Endothelial cell of hepatic sinusoid (primary cell): ENCODE measurements at regions not wholly inside any gene's neighbourhood (a gene's known extent, or its start where the extent isn't known, plus 50 kb on each side); places are given as distances from the start of the nearest gene placed in this dataset.

Source experiments
- in situ Hi-C: cut with HindIII; loops from 2 replicates; pipeline ENCODE4 v1.10.0; 2017; ENCODE audit warnings: low sequenced_read_pairs

GRCh38 chr12:126519833-126520232 is 1454.6 kb downstream of the AACS start:
- in situ Hi-C loops, result no loop called here

DNA sequence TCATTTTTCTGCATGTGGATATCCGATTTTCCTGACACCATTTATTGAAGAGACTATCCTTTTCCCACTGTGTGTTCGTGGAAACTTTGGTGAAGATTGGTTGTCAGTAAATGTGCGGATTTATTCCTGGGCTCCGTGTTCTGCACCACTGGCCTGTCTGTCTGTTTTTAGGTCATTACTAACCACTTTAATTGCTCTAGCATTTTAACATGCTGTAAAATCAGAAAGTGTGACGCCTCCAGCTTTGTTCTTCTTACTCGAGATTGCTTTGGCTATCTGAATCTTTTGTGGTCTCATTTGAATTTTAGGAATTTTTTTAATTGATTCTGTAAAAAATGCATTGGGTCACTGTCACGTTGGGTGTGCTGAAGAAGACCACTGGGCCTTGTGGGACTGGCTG is 1458.7 kb downstream of the AACS start:
- in situ Hi-C loops, result no loop called here

DNA sequence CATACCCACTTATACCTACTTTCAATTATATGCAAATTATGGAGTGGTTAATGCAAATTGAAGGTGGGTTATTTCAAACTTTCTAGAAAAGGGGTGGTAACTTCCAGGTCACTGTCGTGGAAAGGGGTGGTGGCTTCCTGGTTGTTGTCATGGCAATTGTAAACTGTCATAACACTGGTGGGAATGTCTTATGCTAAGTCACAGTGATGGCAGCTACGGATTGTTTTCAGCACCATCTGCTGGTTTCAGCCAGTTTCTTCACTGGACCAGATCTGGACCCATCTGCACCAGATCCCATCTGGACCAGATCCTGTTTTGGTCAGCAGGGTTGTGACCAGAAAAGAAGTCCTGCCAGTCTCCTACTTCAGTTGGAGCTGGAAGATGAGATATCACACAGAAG is 1469.3 kb downstream of the AACS start:
- in situ Hi-C loops, result no loop called here

DNA sequence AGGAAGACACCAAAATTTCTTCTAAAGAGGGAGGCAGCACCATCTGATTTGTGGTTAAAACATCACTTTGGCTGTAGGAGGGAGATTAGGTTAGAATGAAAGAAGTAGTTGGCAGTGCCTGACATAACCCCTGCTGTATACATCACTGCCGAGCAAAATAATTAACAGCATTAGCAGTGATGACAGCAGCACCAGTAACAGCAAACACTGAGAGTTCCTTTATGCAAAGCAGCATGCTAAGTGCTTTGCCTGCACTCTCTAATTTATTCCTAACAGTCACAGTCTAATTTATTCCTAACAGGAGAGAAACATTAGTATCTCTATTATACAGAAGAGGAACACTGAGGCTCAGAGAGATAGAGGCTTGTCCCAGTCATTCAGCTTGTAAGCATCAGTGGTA is 1469.7 kb downstream of the AACS start:
- in situ Hi-C loops, result no loop called here

DNA sequence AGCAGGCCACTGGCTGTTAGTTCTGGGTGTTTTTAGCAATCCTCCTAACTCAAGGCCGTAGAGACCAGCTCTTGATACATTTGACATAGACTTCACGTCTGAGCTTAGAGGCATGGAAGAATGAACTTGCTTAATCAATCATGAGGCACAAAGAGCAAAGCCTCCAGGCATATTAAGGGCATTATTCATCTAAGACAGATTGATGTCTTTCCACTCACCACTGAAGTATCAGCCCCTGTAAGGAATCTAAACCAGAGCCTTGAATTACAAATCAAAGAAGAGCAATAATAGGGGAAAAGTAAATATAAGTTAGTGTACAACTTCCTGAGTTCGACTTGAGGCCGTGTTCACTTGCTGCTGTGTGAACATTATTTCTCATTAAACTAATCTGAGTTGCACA is 1470.7 kb downstream of the AACS start:
- in situ Hi-C loops, result no loop called here

- in situ Hi-C loops, result no loop called here
These were observed 1472.8 kb downstream of the AACS start for GRCh38 chr12:126537961-126538530.

- in situ Hi-C loops, result no loop called here
These were observed 1473.7 kb downstream of the AACS start for GRCh38 chr12:126538888-126539287.

DNA sequence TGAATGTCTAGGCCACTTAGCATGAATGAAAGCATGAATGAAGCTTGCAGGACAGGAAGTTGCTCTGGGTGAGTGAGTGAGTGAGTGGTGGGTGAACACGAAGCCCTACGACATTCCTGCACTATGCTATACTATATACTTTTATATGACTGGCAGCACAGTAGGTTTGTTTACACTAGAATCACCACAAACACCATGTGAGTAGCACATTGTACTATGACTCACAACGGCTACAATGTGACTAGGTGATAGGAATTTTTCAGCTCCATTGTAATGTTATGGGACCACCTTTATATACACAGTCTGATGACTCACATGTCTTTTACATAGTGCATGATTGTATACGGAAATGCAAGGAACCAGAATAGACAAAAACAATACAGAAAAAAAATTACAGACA is 1480.2 kb downstream of the AACS start:
- in situ Hi-C loops, result no loop called here

DNA sequence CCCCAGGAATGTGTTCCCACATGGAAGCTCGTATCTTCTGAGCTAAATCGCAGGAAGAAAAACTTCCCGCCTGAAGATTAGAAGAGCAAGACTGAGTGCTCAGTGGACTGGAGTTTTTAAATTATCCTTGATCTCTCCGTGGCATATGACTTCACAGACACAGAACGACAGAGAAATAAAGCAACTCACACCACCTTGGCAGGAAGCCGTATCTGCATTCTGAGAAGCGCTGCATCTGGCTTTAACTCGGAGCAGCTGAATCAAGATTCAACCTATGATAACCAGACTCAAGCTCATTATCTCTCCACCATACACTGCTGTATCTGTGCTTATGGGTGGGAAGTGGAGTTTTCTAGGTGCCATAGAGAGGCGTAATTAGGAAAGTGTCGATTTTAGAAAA is 1482.7 kb downstream of the AACS start:
- in situ Hi-C loops, result no loop called here

- in situ Hi-C loops, result no loop called here
These were observed 1486.6 kb downstream of the AACS start for GRCh38 chr12:126551869-126552268.

- in situ Hi-C loops, result no loop called here
These were observed 1489.4 kb downstream of the AACS start for GRCh38 chr12:126554625-126555024.

DNA sequence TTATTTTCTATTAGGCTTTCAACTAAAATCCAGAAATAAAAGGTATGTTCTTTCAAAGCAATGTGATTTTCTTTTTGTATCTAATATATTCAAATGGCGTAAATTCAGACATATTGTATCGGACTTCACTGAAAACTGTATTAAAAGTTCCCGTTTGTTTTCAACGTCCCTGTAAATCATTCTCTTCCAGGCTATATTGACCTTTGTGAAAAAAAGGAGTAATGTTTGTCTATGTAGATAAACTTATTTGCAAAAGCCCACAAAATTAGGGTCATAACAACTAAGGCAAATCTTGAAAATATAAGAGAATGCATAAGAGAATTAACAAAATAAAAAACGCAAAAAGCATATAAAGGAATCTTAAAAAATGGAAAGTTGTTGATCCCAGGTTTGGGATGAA is 1492.4 kb downstream of the AACS start:
- in situ Hi-C loops, result no loop called here

- in situ Hi-C loops, result no loop called here
These were observed 1493.0 kb downstream of the AACS start for GRCh38 chr12:126558219-126558618.

GRCh38 chr12:126558810-126559209 is 1493.6 kb downstream of the AACS start:
- in situ Hi-C loops, result no loop called here

DNA sequence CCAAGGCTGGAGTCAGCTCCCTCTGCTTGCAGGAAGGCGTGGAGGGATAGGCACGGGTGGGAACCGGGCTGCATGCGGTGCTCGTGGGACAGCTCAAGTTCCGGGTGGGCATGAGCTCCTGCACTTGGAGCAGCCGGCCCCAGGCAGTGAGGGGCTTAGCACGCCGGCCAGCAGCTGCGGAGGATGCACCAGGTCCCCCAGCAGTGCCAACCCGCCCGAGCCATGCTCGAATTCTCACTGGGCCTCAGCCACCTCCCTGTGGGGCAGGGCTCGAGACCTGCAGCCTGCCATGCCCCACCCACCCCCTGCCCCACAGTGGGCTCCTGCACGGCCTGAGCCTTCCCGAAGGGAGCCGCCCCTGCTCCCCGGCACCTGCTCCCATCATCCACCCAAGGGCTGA is 1501.8 kb downstream of the AACS start:
- in situ Hi-C loops, result no loop called here

DNA sequence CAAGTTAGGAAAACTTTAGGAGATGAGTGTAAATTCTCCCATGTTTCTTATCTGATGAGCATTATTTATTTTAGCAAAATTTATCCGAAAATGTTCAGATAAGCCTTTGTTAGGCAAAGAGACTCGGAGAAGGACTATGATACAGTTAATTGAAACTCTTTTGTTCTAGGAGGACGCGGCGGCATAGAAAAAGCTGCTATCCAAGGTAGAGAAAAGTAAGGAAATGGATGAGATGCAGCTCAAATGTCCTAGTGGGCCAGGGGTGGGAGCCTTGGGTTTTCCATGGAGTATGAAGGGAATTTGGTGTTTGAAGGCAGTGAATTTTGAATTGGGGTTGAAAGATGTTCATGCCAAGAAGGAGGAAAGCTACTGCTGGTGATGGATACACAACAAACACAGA is 1504.5 kb downstream of the AACS start:
- in situ Hi-C loops, result no loop called here

DNA sequence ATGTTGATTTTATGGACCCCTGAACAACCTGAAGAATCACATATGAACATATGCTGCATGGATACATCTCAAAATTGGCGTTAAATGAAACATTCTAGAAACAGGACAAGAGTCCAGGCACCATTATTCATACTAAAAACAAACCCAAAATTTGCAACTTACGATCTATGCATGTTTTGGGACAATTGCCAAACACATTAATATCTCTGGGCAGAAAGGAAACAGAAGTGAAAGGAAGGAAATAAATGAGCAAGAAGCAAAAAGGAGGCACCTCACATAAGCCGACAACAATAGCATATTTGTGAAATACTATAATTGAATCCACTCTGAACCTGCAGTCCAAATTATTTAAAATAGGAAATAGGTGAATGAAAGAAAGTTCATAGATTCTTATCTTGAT is 1505.3 kb downstream of the AACS start:
- in situ Hi-C loops, result no loop called here

GRCh38 chr12:126572170-126572569 is 1506.9 kb downstream of the AACS start:
- in situ Hi-C loops, result no loop called here

GRCh38 chr12:126581655-126582054 is 1516.4 kb downstream of the AACS start:
- in situ Hi-C loops, result no loop called here

GRCh38 chr12:126582231-126582630 is 1517.0 kb downstream of the AACS start:
- in situ Hi-C loops, result no loop called here

- in situ Hi-C loops, result no loop called here
These were observed 1523.5 kb downstream of the AACS start for GRCh38 chr12:126588586-126589249.

- in situ Hi-C loops, result no loop called here
These were observed 1526.3 kb downstream of the AACS start for GRCh38 chr12:126591533-126591932.
